Lower leg skin (tissue), 3 donors: ENCODE measurements at regions not wholly inside any gene's neighbourhood (a gene's known extent, or its start where the extent isn't known, plus 50 kb on each side); places are given as distances from the start of the nearest gene placed in this dataset.
"Not testable (repeated sequence)": the region's sequence is repeated elsewhere in the genome, so short reads cannot be mapped to it uniquely, and the experiment has no call there.

Source experiments
- POLR2A ChIP-seq, 2 donors: fragments of 450-650 bp; IDR thresholded peaks; one replicate each; pipeline ENCODE4 v1.6.1; 2016 to 2017; ENCODE audit warnings: antibody characterized with exemption in 2 of 2, mild to moderate bottlenecking in 1 of 2, moderate library complexity in 1 of 2
- TF ChIP-seq, protein P1 (sequence below), 3 donors: fragments of 450-650 bp; IDR thresholded peaks; one replicate each; pipeline ENCODE4 v1.5.1; 2016; ENCODE audit warnings: antibody characterized with exemption in 3 of 3, mild to moderate bottlenecking in 3 of 3, moderate library complexity in 2 of 3

DNA sequence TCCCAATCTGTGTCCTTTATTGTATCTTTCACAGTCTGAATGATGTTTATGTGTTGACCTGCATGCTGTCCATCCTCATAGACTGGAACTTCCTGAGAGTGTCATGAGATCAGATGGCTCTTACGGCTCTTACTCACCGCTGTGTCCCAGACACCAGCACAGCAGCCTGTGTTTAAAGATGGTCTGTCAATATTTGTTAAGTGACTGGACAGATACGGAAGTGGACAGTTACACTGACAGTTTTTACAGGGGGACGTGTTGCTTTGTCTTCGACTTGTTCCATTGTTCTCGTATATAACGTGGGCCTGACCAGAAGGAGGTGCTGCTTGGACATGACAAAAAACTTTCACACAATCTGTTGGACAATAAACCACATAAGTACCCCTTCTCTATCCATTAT, 342.6 kb downstream of the PREX1 start:
- TF ChIP-seq, protein P1, sequence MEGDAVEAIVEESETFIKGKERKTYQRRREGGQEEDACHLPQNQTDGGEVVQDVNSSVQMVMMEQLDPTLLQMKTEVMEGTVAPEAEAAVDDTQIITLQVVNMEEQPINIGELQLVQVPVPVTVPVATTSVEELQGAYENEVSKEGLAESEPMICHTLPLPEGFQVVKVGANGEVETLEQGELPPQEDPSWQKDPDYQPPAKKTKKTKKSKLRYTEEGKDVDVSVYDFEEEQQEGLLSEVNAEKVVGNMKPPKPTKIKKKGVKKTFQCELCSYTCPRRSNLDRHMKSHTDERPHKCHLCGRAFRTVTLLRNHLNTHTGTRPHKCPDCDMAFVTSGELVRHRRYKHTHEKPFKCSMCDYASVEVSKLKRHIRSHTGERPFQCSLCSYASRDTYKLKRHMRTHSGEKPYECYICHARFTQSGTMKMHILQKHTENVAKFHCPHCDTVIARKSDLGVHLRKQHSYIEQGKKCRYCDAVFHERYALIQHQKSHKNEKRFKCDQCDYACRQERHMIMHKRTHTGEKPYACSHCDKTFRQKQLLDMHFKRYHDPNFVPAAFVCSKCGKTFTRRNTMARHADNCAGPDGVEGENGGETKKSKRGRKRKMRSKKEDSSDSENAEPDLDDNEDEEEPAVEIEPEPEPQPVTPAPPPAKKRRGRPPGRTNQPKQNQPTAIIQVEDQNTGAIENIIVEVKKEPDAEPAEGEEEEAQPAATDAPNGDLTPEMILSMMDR (IDR thresholded peaks at IDR 0.05) = peak in 1 of 3 donors; percentile 98
- not testable (repeated sequence) for TF ChIP-seq POLR2A (IDR thresholded peaks at IDR 0.05)
